ENCODE measurements at regions not wholly inside any gene's neighbourhood (a gene's known extent, or its start where the extent isn't known, plus 50 kb on each side); places are given as distances from the start of the nearest gene placed in this dataset.

- TF ChIP-seq CTCF (conservative IDR thresholded peaks at IDR 0.05; ENCODE audit: low read length) (no peak), EZH2phosphoT487 (IDR thresholded peaks at IDR 0.05; ENCODE audit: borderline replicate concordance) (no peak)
Observed at GRCh38 chr1:209191262-209191634, 392.3 kb upstream of the CAMK1G start.

All from Loucy (cell line).